Coronary artery (tissue), 2 donors: ENCODE measurements at regions not wholly inside any gene's neighbourhood (a gene's known extent, or its start where the extent isn't known, plus 50 kb on each side); places are given as distances from the start of the nearest gene placed in this dataset.

ENCODE experiments used
- DNase-seq: peaks from one replicate; pipeline ENCODE4 v3.0.0-alpha.2; 2017; ENCODE audit warnings: low spot score
- H3K27ac ChIP-seq, 2 donors: fragments of 200-600 bp; sonication (generic); one replicate each; pipeline ENCODE4 v1.5.1; 2016 to 2019
- H3K4me3 ChIP-seq: fragments of 200-600 bp; sonication (generic); 2 replicates; pipeline ENCODE4 v1.5.1; 2016; ENCODE audit warnings: mild to moderate bottlenecking, moderate library complexity
- CTCF ChIP-seq: fragments of 200-600 bp; sonication (generic); IDR thresholded peaks from one replicate; pipeline ENCODE4 v1.5.1; 2019; ENCODE audit warnings: antibody characterized with exemption

- H3K4me3 ChIP-seq: no peak overlapping the region
- no peak overlapping the region for H3K27ac ChIP-seq
- no peak for TF ChIP-seq CTCF
- DNase-seq: no peak
Measured at GRCh38 chr2:6694555-6694954, 171.2 kb downstream of the CMPK2 start.

- no peak for TF ChIP-seq CTCF
- DNase-seq: no peak
- H3K27ac ChIP-seq: no peak overlapping the region
- no peak overlapping the region for H3K4me3 ChIP-seq
Measured at GRCh38 chr2:6700335-6700734, 165.4 kb downstream of the CMPK2 start.

- TF ChIP-seq CTCF: no peak
- no peak overlapping the region for H3K27ac ChIP-seq
- DNase-seq: no peak
Measured at GRCh38 chr2:6704077-6704476, 161.6 kb downstream of the CMPK2 start.

GRCh38 chr2:6721395-6721794, 144.3 kb downstream of the CMPK2 start:
- no peak for DNase-seq
- no peak for TF ChIP-seq CTCF
- no peak overlapping the region for H3K4me3 ChIP-seq
- H3K27ac ChIP-seq: no peak overlapping the region

More at GRCh38 chr2:6704077-6704476, 161.6 kb downstream of the CMPK2 start:
- H3K4me3 ChIP-seq: no peak overlapping the region

- Histone ChIP-seq H3K4me3 (no peak overlapping the region), H3K27ac (no peak overlapping the region)
- no peak for TF ChIP-seq CTCF
- DNase-seq: no peak
Measured at GRCh38 chr2:6722574-6722973, 143.1 kb downstream of the CMPK2 start.

- H3K27ac ChIP-seq: no peak overlapping the region
- H3K4me3 ChIP-seq: no peak overlapping the region
- DNase-seq: no peak
- TF ChIP-seq CTCF: no peak
Measured at GRCh38 chr2:6723865-6724604, 141.7 kb downstream of the CMPK2 start.

GRCh38 chr2:6724605-6725140, 141.0 kb downstream of the CMPK2 start:
- no peak for TF ChIP-seq CTCF
- H3K27ac ChIP-seq: no peak overlapping the region
- no peak for DNase-seq

More at GRCh38 chr2:6724605-6725140, 141.0 kb downstream of the CMPK2 start:
- no peak overlapping the region for H3K4me3 ChIP-seq
